HT1080 (cell line): ENCODE measurements at regions not wholly inside any gene's neighbourhood (a gene's known extent, or its start where the extent isn't known, plus 50 kb on each side); places are given as distances from the start of the nearest gene placed in this dataset.

Source experiments
- DNase-seq: peaks from one replicate; pipeline ENCODE4 v3.0.0-alpha.2; 2015; ENCODE audit warnings: low read depth

DNA sequence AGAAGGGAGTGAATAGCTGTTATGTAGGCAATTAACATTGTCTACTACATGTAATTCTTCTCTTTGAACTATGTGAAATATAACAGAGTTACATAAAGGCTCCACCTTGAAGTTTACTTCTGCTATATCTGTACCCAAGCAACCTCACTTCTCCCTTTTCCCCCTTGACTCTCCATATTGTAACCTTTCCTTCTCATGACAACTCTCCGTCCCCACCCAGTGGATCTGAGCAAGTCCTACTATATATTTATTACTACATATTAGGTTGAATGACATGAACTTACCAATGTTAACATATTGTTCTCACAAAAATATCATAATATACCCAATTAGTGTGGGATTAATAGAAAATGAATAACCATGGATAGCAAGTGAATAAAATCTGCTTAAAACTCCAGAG, 93.2 kb upstream of the ATP8A1 start:
- no peak for DNase-seq

- no peak for DNase-seq
These were observed 91.1 kb upstream of the ATP8A1 start for GRCh38 chr4:42747971-42748370.

GRCh38 chr4:42736527-42737195, 79.8 kb upstream of the ATP8A1 start:
- DNase-seq: no peak

GRCh38 chr4:42733380-42733779, 76.5 kb upstream of the ATP8A1 start:
- DNase-seq: no peak

- no peak for DNase-seq
These were observed 75.9 kb upstream of the ATP8A1 start for GRCh38 chr4:42732776-42733175.

DNA sequence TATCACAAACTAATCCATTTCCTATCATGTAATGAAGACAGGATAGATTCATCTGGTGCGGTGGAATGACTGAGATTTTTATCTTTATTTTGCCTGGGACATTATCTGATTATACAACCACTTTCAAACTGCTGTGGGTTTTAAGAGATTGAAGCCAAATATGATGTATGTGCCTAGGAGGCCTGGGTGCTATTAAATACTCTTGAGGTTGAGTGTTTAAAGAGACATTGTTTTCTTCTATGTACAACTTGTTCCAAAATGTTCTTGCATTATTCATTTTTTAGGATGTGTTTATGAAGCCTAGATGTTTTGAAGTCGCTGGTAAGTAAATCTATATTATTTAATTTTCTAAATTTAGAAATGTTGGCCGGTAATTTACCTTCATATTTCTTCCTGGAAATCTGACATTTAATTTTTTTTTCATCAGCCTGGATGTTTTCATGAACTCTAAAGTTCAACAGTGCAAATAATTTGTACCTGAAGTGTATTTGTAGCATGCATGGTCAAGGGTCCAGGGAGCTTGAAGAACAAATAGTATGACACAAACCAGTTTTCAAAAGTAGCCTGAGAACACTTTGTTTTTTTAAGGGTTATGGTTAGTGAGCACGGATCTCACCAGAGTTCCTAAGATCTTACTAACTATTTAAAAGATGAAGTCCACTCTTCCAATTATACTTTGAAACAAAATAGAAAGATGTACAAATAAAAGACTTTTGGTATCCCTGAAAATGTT, 72.8 kb upstream of the ATP8A1 start:
- no peak for DNase-seq

DNA sequence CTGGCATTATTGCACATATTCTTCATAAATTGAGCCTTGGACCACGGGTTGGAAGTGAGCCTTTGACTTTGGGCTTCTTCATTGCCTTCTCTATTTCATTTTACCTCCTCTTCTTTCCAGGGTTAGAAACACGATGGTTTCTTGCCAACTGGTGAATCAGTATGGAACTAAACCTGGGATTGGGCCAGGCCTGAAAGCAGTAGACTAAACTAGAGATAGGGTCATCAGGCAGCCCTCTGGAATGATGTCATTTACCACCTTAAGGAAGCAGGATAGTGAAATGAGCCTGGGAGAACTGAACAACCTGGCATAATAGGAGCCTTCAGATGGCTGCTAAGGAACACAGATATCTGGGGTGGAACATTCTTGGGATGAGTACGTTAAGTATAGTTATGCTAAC, 67.5 kb upstream of the ATP8A1 start:
- DNase-seq: no peak

GRCh38 chr4:42720533-42720932, 63.6 kb upstream of the ATP8A1 start:
- no peak for DNase-seq

- DNase-seq: no peak
These were observed 62.4 kb upstream of the ATP8A1 start for GRCh38 chr4:42719257-42719656.

DNA sequence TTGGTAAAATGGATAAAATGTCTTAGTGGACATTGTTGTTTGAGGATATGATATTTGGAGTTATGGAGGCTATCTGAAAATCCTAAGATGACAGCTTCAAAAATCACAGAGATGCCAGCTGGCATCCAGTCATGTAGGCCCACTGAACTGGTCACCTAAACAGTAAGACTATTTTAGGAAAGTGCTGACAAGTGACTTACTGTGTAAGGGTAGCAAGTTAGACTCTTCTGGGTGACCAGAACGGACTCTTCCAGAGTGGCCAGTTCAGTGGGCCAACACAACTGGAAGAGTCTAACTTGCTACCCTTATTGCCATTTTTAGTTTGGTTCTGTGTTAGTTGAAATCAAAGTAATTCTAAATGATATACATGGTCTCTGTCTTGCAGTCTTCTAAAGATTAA, 61.4 kb upstream of the ATP8A1 start:
- no peak for DNase-seq

DNA sequence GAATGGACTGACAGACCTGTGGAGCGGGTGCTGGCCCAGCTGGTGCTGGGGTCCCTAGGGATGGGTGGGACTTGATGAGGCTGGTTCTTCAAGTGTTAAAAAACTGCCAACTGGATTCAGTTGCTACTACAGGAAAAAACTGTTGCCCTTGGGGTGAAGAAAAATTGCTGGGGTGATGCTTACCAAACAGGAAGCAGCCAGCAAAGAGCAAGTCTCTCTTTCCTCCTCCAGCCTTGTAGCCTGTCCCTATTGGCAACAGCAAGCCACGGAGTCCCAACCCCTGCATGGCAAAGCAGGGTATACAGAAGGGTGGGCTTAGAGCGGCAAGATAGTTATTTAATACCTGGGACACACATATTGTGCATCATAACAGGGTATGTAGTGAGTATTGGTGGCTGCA, 60.1 kb upstream of the ATP8A1 start:
- DNase-seq: no peak

- no peak for DNase-seq
These were observed 59.0 kb upstream of the ATP8A1 start for GRCh38 chr4:42715807-42716482.

DNA sequence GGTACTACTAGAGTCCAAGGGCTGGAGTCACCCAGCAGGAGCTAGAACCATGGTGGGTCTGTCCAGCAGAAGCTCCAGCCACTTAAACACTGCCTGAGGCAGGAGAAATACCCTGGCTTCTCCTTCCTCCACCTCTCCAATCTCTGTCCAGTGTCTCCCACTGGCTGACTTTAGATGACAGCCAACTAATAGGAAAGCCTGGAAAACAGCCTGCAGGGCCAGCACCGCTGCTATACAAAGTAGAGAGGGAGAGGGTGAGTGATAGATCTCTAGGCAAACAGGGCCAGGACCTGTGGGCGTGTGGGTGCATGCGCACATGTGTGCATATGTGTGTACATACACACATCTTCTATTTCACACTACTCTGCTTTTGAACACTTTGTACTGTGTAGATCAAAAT, 56.5 kb upstream of the ATP8A1 start:
- DNase-seq: no peak

GRCh38 chr4:42712854-42713253, 55.9 kb upstream of the ATP8A1 start:
- no peak for DNase-seq

DNA sequence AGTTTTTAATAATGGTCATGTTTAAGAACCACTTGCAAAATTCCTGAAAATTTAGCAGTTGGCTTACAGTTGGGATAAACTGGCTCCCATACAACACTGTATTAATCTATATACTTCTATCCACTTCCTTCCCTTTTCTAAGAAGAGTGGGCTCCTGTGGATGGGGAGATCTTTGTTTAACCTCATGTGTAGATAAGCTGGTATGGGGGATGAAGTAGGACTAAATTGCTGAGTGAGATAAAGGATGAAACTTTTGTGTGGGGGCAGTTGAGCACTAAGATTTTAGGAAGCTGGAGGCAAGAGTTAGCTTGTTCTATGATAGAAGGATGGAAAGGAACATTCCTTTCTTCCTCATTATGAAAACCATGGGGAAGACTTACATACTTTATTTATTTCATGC, 54.6 kb upstream of the ATP8A1 start:
- no peak for DNase-seq

- DNase-seq: no peak
These were observed 53.9 kb upstream of the ATP8A1 start for GRCh38 chr4:42710761-42711160.

- no peak for DNase-seq
These were observed 53.4 kb upstream of the ATP8A1 start for GRCh38 chr4:42710329-42710728.

DNA sequence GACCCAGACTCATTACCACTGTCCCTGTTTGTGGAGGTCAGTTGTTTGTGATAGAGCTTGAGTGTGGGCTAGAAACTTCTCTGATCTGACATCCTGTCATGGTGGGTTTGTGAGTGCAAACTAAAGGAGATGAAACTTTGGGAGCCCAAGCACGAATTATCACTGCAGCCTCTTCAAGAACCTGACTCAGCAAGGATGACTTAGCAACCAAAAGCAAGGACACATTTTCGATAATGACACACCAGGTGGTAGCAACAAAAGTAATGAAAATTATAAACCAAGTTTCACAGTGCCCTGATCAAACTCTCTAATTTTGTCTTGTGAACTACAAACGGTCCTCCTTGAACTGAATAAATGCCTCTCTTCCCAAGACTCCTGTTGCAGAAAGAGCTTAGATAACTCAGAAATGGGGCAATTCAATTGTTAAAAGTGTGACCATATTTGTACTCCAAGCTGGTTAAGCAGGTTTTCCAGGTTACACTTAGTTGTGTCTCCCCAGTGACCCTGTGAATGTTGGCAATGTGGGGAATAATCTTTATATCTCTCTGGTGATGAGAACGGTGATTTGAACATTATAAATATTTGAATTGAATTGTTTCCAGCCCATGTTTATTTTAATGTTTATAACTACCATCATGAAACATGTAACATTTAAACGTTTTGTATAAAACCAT, 52.6 kb upstream of the ATP8A1 start:
- DNase-seq: no peak

- DNase-seq: no peak
These were observed 51.7 kb upstream of the ATP8A1 start for GRCh38 chr4:42708625-42709024.
